ENCODE measurements at regions not wholly inside any gene's neighbourhood (a gene's known extent, or its start where the extent isn't known, plus 50 kb on each side); places are given as distances from the start of the nearest gene placed in this dataset.
"Not testable (repeated sequence)": the region's sequence is repeated elsewhere in the genome, so short reads cannot be mapped to it uniquely, and the experiment has no call there.

DNA sequence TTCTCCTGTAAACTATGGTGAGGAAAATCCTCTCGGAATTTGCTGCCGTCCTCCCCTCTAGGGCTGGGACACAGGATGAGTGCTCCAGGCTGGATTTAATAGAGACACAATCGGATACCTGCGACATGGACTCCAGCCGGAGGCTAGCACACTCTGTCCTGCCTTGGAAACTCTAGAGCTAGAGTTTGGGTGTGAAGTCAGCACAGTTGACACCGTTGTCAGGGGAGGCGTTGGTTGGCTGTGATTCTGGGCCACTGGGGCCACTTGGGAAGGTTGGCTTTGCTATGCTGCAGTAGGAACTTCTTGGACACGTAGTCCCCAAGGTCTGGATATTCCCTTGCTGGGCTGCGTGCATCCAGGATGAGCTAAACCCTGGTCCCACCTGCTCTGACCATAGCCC is 169.4 kb downstream of the NRN1 start:
- ATAC-seq: no peak

DNA sequence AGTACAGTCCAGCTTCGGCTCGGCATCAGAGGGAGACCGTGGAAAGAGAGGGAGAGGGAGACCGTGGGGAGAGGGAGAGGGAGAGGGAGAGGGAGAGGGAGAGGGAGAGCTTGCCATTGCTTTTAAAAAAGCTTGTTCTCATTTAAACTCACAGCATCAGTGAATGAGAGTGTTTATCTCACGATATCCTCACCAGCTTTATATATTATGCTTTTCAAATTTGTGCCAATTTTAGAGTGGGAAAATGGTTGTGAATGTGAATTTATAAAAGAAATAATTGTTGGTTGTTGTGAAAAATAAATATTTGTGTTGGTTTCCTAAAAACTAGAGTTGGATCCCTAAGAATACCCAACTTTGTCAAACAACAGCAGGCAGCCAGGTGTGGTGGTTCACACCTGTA is 170.1 kb downstream of the NRN1 start:
- ATAC-seq: not testable (repeated sequence)

DNA sequence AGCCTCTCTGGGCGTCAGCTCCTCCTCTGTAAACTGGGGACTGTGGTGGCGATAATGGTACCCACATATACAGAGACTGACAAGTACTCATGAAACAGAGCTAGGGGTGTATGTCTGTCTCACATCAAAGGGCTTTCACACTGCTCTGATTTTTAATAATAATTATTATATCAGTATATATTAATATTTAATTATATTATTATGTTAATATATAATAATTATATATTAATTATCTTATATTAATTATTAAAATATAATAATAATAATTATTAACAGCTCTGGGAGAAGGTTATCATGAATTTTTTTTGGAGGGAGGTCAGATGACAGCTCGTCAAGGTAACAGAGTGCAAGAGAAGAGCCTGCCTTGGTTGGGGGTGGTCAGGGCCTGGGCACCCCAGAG is 173.6 kb downstream of the NRN1 start:
- no peak for ATAC-seq

DNA sequence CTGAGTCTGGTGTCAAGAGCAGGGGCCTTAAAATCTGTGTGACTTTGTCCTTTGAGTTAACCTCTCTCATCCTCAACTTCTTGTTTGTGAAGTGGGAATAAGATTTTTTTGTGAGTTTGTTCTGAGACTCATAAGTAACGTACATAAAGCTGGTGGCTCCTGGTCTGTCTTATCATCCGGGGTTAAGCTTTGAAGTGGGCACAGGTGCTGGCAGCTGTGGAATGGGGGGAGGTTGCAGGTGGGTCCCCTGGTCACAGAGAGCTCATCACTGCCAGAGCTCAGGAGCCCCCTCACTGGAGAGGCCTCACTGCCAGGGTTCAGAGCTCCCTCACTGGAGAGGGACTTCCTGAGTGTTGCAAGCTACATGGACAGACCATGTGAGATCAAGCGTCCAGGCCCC is 174.1 kb downstream of the NRN1 start:
- ATAC-seq: no peak

DNA sequence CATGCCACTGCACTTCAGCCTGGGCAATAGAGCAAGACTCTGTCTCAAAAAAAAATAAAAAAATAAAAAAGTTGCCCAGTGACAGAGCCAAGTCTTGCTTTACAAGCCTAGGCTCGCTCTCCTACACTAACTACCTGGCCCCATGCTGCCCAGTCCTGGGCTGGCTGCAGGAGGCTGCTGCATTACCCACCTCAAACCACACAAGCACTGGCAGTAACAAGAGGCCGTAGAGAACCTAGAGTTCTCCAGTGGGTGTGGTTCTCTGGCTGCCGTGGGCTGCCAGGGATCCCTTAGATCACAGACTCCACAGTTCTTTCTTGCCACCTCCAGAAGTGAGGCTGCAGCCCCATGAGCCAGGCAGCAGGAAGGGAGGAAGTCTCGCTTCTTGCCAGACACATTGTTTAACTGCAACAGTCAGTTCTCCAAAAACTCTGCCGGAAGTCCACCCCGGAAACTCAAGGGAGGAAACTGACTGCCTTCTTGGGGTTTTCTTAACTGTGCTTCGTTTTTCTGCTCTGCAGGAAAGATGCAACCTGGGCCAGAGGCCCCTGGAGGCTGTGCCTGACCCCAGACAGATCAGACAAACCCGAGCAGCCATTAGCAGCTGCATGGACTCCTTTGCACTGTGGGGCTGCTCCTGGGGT is 175.4 kb downstream of the NRN1 start:
- peak; percentile 55 to 65 for ATAC-seq

DNA sequence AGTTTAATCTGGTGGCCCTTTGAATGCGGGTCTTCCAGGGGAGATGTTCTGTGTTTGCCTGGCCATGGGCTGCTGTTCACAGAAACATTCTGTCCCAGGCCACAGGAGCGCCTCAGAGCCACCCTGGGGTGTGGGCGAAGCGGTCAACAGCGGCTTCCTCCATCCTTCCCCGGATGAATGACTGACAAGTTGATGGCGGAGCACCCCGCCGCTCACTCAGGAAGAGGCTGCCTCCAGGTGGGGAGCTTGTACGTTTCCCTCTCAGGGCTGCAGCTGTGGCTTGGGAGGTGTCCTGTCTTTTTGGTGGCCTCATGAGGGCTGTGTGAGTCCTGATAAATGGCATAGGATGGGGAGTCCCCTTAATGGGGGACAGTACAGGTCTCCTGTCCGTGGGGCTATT is 178.4 kb downstream of the NRN1 start:
- ATAC-seq: no peak

DNA sequence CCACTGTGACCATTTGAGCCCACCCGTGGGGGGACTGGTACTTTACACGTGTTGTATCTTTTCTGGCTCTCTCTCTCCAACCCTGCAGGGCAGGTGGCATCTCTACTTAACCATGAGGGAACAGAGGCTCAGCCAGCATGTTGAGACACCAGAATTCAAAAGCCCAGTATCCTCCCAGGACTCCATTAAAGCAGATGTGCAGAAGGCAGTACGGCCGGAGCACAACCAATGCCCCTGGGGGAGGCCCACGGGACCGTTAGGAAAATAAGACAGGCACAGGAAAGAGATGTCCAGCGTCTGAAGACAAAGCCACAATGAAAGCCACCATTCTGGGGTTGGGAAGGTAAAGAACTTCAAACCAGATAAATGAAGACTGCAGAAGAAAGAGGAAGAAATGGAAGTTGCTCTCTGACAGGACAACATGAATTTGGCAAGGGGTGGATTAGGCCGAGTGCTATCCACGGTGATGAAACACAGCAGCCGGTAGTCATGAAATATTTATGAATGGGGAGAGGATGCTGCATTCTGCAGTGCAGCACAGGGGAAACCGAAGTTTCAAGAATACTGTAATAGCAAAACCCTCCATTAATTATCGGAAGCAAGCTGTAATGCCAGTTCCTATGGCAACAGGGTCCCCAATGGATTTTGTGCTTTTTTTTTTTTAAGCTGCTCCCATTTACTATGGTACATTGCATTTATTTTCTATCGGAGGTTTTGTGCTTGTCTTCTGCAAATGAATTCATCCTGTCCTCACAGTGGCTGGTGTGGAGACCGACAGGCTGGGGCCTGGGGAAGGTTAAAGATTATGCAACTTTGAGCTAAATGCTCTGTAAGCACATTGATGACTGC is 179.4 kb downstream of the NRN1 start:
- ATAC-seq: no peak

DNA sequence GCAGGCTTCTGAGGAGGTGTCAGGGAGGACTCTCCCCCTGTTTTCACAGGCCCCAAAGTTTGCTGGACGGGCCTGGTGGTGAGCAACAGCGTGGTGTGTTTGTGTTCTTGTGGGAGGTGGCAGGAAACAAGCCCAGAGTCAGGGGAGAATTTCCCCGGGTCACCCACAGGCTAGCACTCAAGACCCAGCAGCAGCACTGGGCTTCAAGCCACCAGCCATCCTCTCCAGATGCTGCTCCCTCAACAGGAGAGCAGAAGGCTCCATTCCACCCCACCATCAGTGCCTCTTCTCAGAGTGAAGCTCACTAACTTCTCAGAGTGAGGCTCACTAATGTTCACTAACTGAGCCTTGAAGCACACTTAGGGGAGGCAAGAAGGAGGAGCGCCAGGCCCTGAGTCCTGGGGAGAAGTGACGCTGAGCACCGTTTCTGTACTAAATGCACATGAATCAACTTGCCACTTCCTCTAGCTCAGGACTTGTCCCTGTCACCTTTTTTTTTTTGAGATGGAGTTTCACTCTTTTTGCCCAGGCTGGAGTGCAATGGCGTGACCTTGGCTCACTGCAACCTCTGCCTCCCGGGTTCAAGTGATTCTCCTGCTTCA is 182.2 kb downstream of the NRN1 start:
- not testable (repeated sequence) for ATAC-seq
